H1 (cell line): ENCODE measurements at regions not wholly inside any gene's neighbourhood (a gene's known extent, or its start where the extent isn't known, plus 50 kb on each side); places are given as distances from the start of the nearest gene placed in this dataset.

Source experiments
- EGR1 ChIP-seq: IDR thresholded peaks from 2 replicates; pipeline ENCODE4 v1.6.1; 2011; ENCODE audit warnings: low read depth, low read length, borderline replicate concordance
- JUN ChIP-seq: IDR thresholded peaks from 2 replicates; pipeline ENCODE4 v1.6.1; 2011; ENCODE audit warnings: low read depth, mild to moderate bottlenecking, improper control_type of control experiment, low read length
- KDM5A ChIP-seq: fragments of 200-600 bp; IDR thresholded peaks from 2 replicates; pipeline ENCODE4 v1.7.1; 2012; ENCODE audit warnings: mild to moderate bottlenecking, low read length, inconsistent platforms, mixed read lengths
- MAFK ChIP-seq: IDR thresholded peaks from 2 replicates; pipeline ENCODE4 v1.6.1; 2012; ENCODE audit warnings: low read depth, mild to moderate bottlenecking, improper control_type of control experiment, low read length
- MAX ChIP-seq: IDR thresholded peaks from 2 replicates; pipeline ENCODE4 v1.6.1; 2012; ENCODE audit warnings: inconsistent platforms
- RXRA ChIP-seq: IDR thresholded peaks from 2 replicates; pipeline ENCODE4 v1.6.1; 2011; ENCODE audit warnings: low read depth, mild to moderate bottlenecking, low read length, moderate library complexity; ENCODE audit not compliant: insufficient read depth
- SIN3A ChIP-seq, 2 experiments: IDR thresholded peaks in 1 of 2; conservative IDR thresholded peaks in 1 of 2; 2 replicates each; pipeline ENCODE4 v1.6.1; 2011 to 2012; ENCODE audit warnings: low read length in 2 of 2, improper control_type of control experiment in 1 of 2, low read depth in 1 of 2, mild to moderate bottlenecking in 1 of 2
- SP4 ChIP-seq: IDR thresholded peaks from 2 replicates; pipeline ENCODE4 v1.6.1; 2012; ENCODE audit warnings: low read length, inconsistent platforms
- TAF7 ChIP-seq: optimal IDR thresholded peaks from 2 replicates; pipeline ENCODE3; 2011; ENCODE audit warnings: low read depth, mild to moderate bottlenecking, inconsistent platforms, low read length, moderate library complexity, borderline replicate concordance
- YY1 ChIP-seq: IDR thresholded peaks from 2 replicates; pipeline ENCODE4 v1.6.1; 2011; ENCODE audit warnings: low read depth, mild to moderate bottlenecking, low read length
- TF ChIP-seq, protein P1 (sequence below): fragments of 300-600 bp; sonication (generic); IDR thresholded peaks from 2 replicates; pipeline ENCODE4 v1.7.1; 2012; ENCODE audit warnings: low read length, moderate library complexity, mild to moderate bottlenecking, inconsistent platforms; ENCODE audit not compliant: insufficient replicate concordance

DNA sequence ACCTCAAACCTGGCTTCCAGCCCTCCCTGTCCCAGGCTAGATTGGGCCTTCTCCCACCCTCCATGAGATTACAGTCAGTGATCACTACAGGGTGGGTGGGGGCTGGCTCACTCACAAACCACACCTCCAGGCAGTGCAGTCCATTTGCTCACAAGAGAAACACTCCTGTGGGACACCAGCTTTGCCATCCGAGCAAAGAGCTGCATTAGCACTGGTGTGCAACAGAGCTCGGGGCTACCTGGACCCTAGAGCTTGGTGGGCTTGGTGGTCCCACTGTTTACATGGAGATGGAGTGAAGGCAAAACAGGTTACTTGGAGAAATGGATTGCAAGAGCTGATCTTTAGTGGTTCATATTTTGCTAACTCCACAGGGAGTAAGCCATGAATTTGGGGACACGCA is 451.7 kb upstream of the ZMIZ1 start (continued):
- TF ChIP-seq, protein P1, sequence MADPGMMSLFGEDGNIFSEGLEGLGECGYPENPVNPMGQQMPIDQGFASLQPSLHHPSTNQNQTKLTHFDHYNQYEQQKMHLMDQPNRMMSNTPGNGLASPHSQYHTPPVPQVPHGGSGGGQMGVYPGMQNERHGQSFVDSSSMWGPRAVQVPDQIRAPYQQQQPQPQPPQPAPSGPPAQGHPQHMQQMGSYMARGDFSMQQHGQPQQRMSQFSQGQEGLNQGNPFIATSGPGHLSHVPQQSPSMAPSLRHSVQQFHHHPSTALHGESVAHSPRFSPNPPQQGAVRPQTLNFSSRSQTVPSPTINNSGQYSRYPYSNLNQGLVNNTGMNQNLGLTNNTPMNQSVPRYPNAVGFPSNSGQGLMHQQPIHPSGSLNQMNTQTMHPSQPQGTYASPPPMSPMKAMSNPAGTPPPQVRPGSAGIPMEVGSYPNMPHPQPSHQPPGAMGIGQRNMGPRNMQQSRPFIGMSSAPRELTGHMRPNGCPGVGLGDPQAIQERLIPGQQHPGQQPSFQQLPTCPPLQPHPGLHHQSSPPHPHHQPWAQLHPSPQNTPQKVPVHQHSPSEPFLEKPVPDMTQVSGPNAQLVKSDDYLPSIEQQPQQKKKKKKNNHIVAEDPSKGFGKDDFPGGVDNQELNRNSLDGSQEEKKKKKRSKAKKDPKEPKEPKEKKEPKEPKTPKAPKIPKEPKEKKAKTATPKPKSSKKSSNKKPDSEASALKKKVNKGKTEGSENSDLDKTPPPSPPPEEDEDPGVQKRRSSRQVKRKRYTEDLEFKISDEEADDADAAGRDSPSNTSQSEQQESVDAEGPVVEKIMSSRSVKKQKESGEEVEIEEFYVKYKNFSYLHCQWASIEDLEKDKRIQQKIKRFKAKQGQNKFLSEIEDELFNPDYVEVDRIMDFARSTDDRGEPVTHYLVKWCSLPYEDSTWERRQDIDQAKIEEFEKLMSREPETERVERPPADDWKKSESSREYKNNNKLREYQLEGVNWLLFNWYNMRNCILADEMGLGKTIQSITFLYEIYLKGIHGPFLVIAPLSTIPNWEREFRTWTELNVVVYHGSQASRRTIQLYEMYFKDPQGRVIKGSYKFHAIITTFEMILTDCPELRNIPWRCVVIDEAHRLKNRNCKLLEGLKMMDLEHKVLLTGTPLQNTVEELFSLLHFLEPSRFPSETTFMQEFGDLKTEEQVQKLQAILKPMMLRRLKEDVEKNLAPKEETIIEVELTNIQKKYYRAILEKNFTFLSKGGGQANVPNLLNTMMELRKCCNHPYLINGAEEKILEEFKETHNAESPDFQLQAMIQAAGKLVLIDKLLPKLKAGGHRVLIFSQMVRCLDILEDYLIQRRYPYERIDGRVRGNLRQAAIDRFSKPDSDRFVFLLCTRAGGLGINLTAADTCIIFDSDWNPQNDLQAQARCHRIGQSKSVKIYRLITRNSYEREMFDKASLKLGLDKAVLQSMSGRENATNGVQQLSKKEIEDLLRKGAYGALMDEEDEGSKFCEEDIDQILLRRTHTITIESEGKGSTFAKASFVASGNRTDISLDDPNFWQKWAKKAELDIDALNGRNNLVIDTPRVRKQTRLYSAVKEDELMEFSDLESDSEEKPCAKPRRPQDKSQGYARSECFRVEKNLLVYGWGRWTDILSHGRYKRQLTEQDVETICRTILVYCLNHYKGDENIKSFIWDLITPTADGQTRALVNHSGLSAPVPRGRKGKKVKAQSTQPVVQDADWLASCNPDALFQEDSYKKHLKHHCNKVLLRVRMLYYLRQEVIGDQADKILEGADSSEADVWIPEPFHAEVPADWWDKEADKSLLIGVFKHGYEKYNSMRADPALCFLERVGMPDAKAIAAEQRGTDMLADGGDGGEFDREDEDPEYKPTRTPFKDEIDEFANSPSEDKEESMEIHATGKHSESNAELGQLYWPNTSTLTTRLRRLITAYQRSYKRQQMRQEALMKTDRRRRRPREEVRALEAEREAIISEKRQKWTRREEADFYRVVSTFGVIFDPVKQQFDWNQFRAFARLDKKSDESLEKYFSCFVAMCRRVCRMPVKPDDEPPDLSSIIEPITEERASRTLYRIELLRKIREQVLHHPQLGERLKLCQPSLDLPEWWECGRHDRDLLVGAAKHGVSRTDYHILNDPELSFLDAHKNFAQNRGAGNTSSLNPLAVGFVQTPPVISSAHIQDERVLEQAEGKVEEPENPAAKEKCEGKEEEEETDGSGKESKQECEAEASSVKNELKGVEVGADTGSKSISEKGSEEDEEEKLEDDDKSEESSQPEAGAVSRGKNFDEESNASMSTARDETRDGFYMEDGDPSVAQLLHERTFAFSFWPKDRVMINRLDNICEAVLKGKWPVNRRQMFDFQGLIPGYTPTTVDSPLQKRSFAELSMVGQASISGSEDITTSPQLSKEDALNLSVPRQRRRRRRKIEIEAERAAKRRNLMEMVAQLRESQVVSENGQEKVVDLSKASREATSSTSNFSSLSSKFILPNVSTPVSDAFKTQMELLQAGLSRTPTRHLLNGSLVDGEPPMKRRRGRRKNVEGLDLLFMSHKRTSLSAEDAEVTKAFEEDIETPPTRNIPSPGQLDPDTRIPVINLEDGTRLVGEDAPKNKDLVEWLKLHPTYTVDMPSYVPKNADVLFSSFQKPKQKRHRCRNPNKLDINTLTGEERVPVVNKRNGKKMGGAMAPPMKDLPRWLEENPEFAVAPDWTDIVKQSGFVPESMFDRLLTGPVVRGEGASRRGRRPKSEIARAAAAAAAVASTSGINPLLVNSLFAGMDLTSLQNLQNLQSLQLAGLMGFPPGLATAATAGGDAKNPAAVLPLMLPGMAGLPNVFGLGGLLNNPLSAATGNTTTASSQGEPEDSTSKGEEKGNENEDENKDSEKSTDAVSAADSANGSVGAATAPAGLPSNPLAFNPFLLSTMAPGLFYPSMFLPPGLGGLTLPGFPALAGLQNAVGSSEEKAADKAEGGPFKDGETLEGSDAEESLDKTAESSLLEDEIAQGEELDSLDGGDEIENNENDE: no peak
- TF ChIP-seq KDM5A (no peak), JUN (no peak), SP4 (no peak), MAX (no peak), RXRA (no peak), MAFK (no peak), SIN3A (conservative IDR thresholded peaks at IDR 0.05 in 1 of 2, IDR thresholded peaks at IDR 0.05 in 1 of 2; ENCODE audit: low read depth in 1 of 2, low read length in 2 of 2) (no peak), YY1 (no peak), EGR1 (no peak), TAF7 (no peak)
- TF ChIP-seq, all 59 proteins: peak for 0
